HepG2 (cell line): ENCODE measurements at regions not wholly inside any gene's neighbourhood (a gene's known extent, or its start where the extent isn't known, plus 50 kb on each side); places are given as distances from the start of the nearest gene placed in this dataset.

Source experiments
- ATAC-seq: fragments of 200-7000 bp; cut with Tn5 transposase; 3 replicates; pipeline ENCODE4 v1.9.1; 2020; ENCODE audit warnings: mild to moderate bottlenecking, moderate library complexity
- BruUV-seq: library from RNA; stranded (reverse); fragments of 400-500 nt; replicated peaks from 2 replicates; lab custom pipeline; 2021; lab: Mats Ljungman, UMichigan
- CTCF ChIA-PET: fragments of 300-600 bp; formaldehyde crosslinking; extraction: SDS; loops from one replicate; lab custom pipeline; 2021; ENCODE audit warnings: low total read pairs, inconsistent platforms, low intra/inter-chr PET ratio; lab: Yijun Ruan, JAX
- POLR2A ChIA-PET: fragments of 350-600 bp; sonication (Branson Sonifier 250); formaldehyde crosslinking; loops from one replicate; lab custom pipeline; 2020; ENCODE audit warnings: antibody characterized with exemption, inconsistent platforms; lab: Yijun Ruan, JAX
- DNase-seq: peaks from one replicate; pipeline ENCODE4 v3.0.0-alpha.2; 2015; ENCODE audit warnings: low spot score
- FAIRE-seq: peaks from 3 replicates; lab custom pipeline; 2011; peaks lifted over from hg19 to GRCh38; lab: Jason Lieb, UNC
- H2AFZ ChIP-seq: one replicate; pipeline ENCODE4 v1.6.1; 2011; ENCODE audit warnings: low read length, inconsistent platforms
- H3K27ac ChIP-seq: fragments of 300-600 bp; 3 replicates; pipeline ENCODE4 v1.8.0; 2011; ENCODE audit warnings: mixed run types, mild to moderate bottlenecking, mixed read lengths, low read length, inconsistent platforms; ENCODE audit not compliant: insufficient read depth; ENCODE audit errors: extremely low read length
- H3K27me3 ChIP-seq, 2 experiments: fragments of 200-600 bp in 1 of 2; 2 replicates in 1 of 2; 3 replicates in 1 of 2; pipeline versions ENCODE4 v1.6.0 to v1.8.0; 2011; ENCODE audit warnings: low read length in 2 of 2, mild to moderate bottlenecking in 2 of 2, moderate library complexity in 2 of 2, inconsistent platforms in 1 of 2; ENCODE audit not compliant: insufficient read depth in 2 of 2, control insufficient read depth in 1 of 2
- H3K36me3 ChIP-seq, 2 experiments: fragments of 200-600 bp in 1 of 2; replicated peaks in 1 of 2; 2 replicates in 1 of 2; 3 replicates in 1 of 2; pipeline versions ENCODE4 v1.5.1 to v1.8.0; 2011; ENCODE audit warnings: low read length in 2 of 2, inconsistent platforms in 1 of 2; ENCODE audit not compliant: insufficient read depth in 2 of 2, control insufficient read depth in 1 of 2
- H3K4me1 ChIP-seq: 2 replicates; pipeline ENCODE4 v1.5.1; 2012; ENCODE audit warnings: low read length, inconsistent platforms; ENCODE audit not compliant: insufficient read depth
- H3K4me2 ChIP-seq: 2 replicates; pipeline ENCODE4 v1.6.0; 2011; ENCODE audit warnings: low read depth, low read length, inconsistent platforms
- H3K4me3 ChIP-seq, 3 experiments: fragments of 200-600 bp in 1 of 3; sonication (generic), shearing (Covaris generic) in 1 of 3; replicated peaks in 1 of 3; 2 replicates each; pipeline ENCODE4 v1.5.1; 2011 to 2016; ENCODE audit warnings: low read length in 3 of 3, inconsistent platforms in 2 of 3, low read depth in 2 of 3, mild to moderate bottlenecking in 2 of 3, control low read depth in 1 of 3, mixed read lengths in 1 of 3; ENCODE audit not compliant: insufficient read depth in 1 of 3
- H3K79me2 ChIP-seq: one replicate; pipeline ENCODE4 v1.6.1; 2011; ENCODE audit warnings: low read length, inconsistent platforms; ENCODE audit not compliant: insufficient read depth
- H3K9ac ChIP-seq: 2 replicates; pipeline ENCODE4 v1.6.0; 2011; ENCODE audit warnings: mild to moderate bottlenecking, low read depth, low read length, inconsistent platforms; ENCODE audit not compliant: insufficient read depth
- H3K9me3 ChIP-seq: 2 replicates; pipeline ENCODE4 v1.5.1; 2012; ENCODE audit warnings: mild to moderate bottlenecking, low read length
- H4K20me1 ChIP-seq: 2 replicates; pipeline ENCODE4 v1.6.0; 2011; ENCODE audit warnings: inconsistent platforms, mild to moderate bottlenecking, low read length, moderate library complexity; ENCODE audit not compliant: insufficient read depth
- DRAP1 ChIP-seq: IDR thresholded peaks from 2 replicates; pipeline ENCODE4 v1.6.1; 2016; ENCODE audit warnings: missing genetic modification reagents, missing compliant biosample characterization
- FOXP1 ChIP-seq, 2 experiments: fragments of 450-650 bp in 1 of 2; IDR thresholded peaks; 2 replicates each; pipeline ENCODE4 v1.6.1; 2017 to 2018; ENCODE audit warnings: antibody characterized with exemption in 1 of 2
- KAT2B ChIP-seq: fragments of 150-350 bp; IDR thresholded peaks from 2 replicates; pipeline ENCODE4 v1.6.1; 2014; ENCODE audit warnings: low read depth, low read length, borderline replicate concordance
- LBX2 ChIP-seq: sonication (generic); formaldehyde crosslinking; IDR thresholded peaks from 2 replicates; pipeline ENCODE4 v1.5.0; 2020; ENCODE audit warnings: missing genetic modification reagents, mild to moderate bottlenecking, borderline replicate concordance
- NCOA2 ChIP-seq: sonication (generic); formaldehyde crosslinking; IDR thresholded peaks from 2 replicates; pipeline ENCODE4 v1.8.0; 2022; ENCODE audit warnings: inconsistent platforms
- NFIC ChIP-seq: IDR thresholded peaks from 2 replicates; pipeline ENCODE4 v1.6.1; 2012; ENCODE audit warnings: mild to moderate bottlenecking, low read length, inconsistent platforms
- YEATS2 ChIP-seq: sonication (generic); formaldehyde crosslinking; IDR thresholded peaks from 2 replicates; pipeline ENCODE4 v1.4.0; 2020; ENCODE audit warnings: missing genetic modification reagents, borderline replicate concordance
- ZBTB20 ChIP-seq: sonication (generic); formaldehyde crosslinking; IDR thresholded peaks from 2 replicates; pipeline ENCODE4 v1.8.1; 2023; ENCODE audit warnings: missing genetic modification reagents, low read depth, mild to moderate bottlenecking, borderline replicate concordance
- ZBTB26 ChIP-seq: IDR thresholded peaks from 2 replicates; pipeline ENCODE4 v1.6.1; 2016; ENCODE audit warnings: missing compliant biosample characterization, missing genetic modification reagents, borderline replicate concordance
- ZFY ChIP-seq: sonication (generic); formaldehyde crosslinking; IDR thresholded peaks from 2 replicates; pipeline ENCODE4 v1.4.0; 2020; ENCODE audit warnings: missing genetic modification reagents
- ZKSCAN8 ChIP-seq: IDR thresholded peaks from 2 replicates; pipeline ENCODE4 v1.6.1; 2016; ENCODE audit warnings: borderline replicate concordance, missing genetic modification reagents, missing compliant biosample characterization
- ZNF329 ChIP-seq: sonication (generic); formaldehyde crosslinking; IDR thresholded peaks from 2 replicates; pipeline ENCODE4 v1.9.0; 2021; ENCODE audit warnings: low read depth, mild to moderate bottlenecking, missing genetic modification reagents
- ZNF33B ChIP-seq: sonication (generic); formaldehyde crosslinking; IDR thresholded peaks from 2 replicates; pipeline ENCODE4 v1.5.1; 2020; ENCODE audit warnings: mild to moderate bottlenecking, missing genetic modification reagents
- ZNF569 ChIP-seq: sonication (generic); formaldehyde crosslinking; IDR thresholded peaks from 2 replicates; pipeline ENCODE4 v1.5.0; 2020; ENCODE audit warnings: mild to moderate bottlenecking, missing genetic modification reagents, moderate library complexity, borderline replicate concordance
- ZNF709 ChIP-seq: sonication (generic); formaldehyde crosslinking; IDR thresholded peaks from 2 replicates; pipeline ENCODE4 v1.5.0; 2020; ENCODE audit warnings: mild to moderate bottlenecking, missing genetic modification reagents
- ZNF737 ChIP-seq: sonication (generic); formaldehyde crosslinking; IDR thresholded peaks from 2 replicates; pipeline ENCODE4 v1.5.0; 2020; ENCODE audit warnings: missing genetic modification reagents, mild to moderate bottlenecking, borderline replicate concordance
- ZSCAN12 ChIP-seq: sonication (generic); formaldehyde crosslinking; IDR thresholded peaks from 2 replicates; pipeline ENCODE4 v1.9.0; 2021; ENCODE audit warnings: mild to moderate bottlenecking, missing genetic modification reagents
- ZSCAN29 ChIP-seq: sonication (generic); formaldehyde crosslinking; conservative IDR thresholded peaks from 2 replicates; pipeline ENCODE4 v1.4.0; 2020; ENCODE audit warnings: mild to moderate bottlenecking, missing genetic modification reagents
- WGBS: methylation state at CpG from one replicate; pipeline ENCODE4 v1.1.6; 2017; ENCODE audit warnings: low lambda C conversion rate; 5-methylcytosine and 5-hydroxymethylcytosine counted together
- in situ Hi-C: cut with HindIII; loops from 2 replicates; pipeline ENCODE4 v1.10.0; 2017; ENCODE audit warnings: low pct_unique_long_range_greater_than_20kb; ENCODE audit not compliant: extremely low pct_ligation_motif_present
- intact Hi-C: fragments of 100-400 bp; cut with micrococcal nuclease; formaldehyde crosslinking; loops from one replicate; pipeline ENCODE4 v1.10.0; 2022; ENCODE audit not compliant: unreplicated experiment

GRCh38 chr2:145100301-145100700 is 580.4 kb upstream of the ZEB2 start:
- FAIRE-seq (no peak), DNase-seq (no peak)
- Histone ChIP-seq H3K4me3 (no peak overlapping the region), H3K27me3 (no peaks in the 10 kb centered on the region), H4K20me1 (no peaks in the 10 kb centered on the region), H3K9ac (no peak overlapping the region), H3K27ac (no peak overlapping the region), H3K79me2 (no peaks in the 10 kb centered on the region)
- BruUV-seq, result no TSS peak
- TF ChIP-seq ZNF329 (CRISPR knock-in tag) (no peak), FOXP1 (IDR thresholded peaks at IDR 0.05) (no peak), FOXP1 (CRISPR knock-in tag; IDR thresholded peaks at IDR 0.05) (no peak)
- TF ChIP-seq, all 625 proteins: peak for 0
- ChIA-PET POLR2A (no interaction called here), CTCF (no interaction called here)
- Histone ChIP-seq H3K36me3 (no peaks in the 10 kb centered on the region), H2AFZ (no peak overlapping the region), H3K4me2 (no peak overlapping the region), H3K4me1 (no peaks in the 10 kb centered on the region), H3K9me3 (no peaks in the 10 kb centered on the region)
- no peak for ATAC-seq
- intact Hi-C loops (no loop called here), in situ Hi-C loops (no loop called here)
- 0% methylated on average over 1 of the region's 1 CpG for WGBS

- H3K79me2 ChIP-seq, result no peaks in the 10 kb centered on the region
- ChIA-PET CTCF (no interaction called here), POLR2A (no interaction called here)
- H3K9me3 ChIP-seq, result no peaks in the 10 kb centered on the region
- DNase-seq, result no peak
- no peak overlapping the region for H3K4me3 ChIP-seq
- no peaks in the 10 kb centered on the region for H3K36me3 ChIP-seq
- FAIRE-seq, result no peak
- BruUV-seq, result no TSS peak
- no peak overlapping the region for H3K27ac ChIP-seq
- ATAC-seq, result no peak
- intact Hi-C loops (no loop called here), in situ Hi-C loops (no loop called here)
- no peak overlapping the region for H3K9ac ChIP-seq
- no peaks in the 10 kb centered on the region for H3K27me3 ChIP-seq
- H3K4me1 ChIP-seq, result no peaks in the 10 kb centered on the region
- H3K4me2 ChIP-seq, result no peak overlapping the region
- no peak overlapping the region for H2AFZ ChIP-seq
- TF ChIP-seq NFIC (no peak), ZSCAN29 (CRISPR knock-in tag) (no peak), ZNF737 (no peak), KAT2B (no peak), ZNF33B (no peak), ZBTB26 (CRISPR knock-in tag) (no peak), DRAP1 (no peak), ZBTB20 (no peak), LBX2 (no peak), YEATS2 (CRISPR knock-in tag) (no peak), ZFY (CRISPR knock-in tag) (no peak), NCOA2 (CRISPR knock-in tag) (no peak), ZSCAN12 (CRISPR knock-in tag) (no peak), ZKSCAN8 (CRISPR knock-in tag) (no peak), ZNF569 (CRISPR knock-in tag) (no peak), ZNF709 (no peak)
- H4K20me1 ChIP-seq, result no peaks in the 10 kb centered on the region
These were observed 576.7 kb upstream of the ZEB2 start for GRCh38 chr2:145096582-145096981.
